Liver (tissue), 8 donors: ENCODE measurements at regions not wholly inside any gene's neighbourhood (a gene's known extent, or its start where the extent isn't known, plus 50 kb on each side); places are given as distances from the start of the nearest gene placed in this dataset.

Experiments used
- DNase-seq: peaks from one replicate; pipeline ENCODE4 v3.0.0-alpha.2; 2017; ENCODE audit warnings: low spot score
- H3K27ac ChIP-seq, 2 donors: one replicate each; pipeline ENCODE4 v1.7.0; 2013; ENCODE audit warnings: inconsistent platforms in 2 of 2, low read length in 2 of 2, control low read depth in 1 of 2, low read depth in 1 of 2, mild to moderate bottlenecking in 1 of 2
- H3K27me3 ChIP-seq, 4 donors: one replicate each; pipeline versions ENCODE4 v1.6.1 to v1.7.0; 2013; ENCODE audit warnings: low read length in 3 of 4, inconsistent platforms in 1 of 4, mild to moderate bottlenecking in 1 of 4, moderate library complexity in 1 of 4; ENCODE audit not compliant: control insufficient read depth in 4 of 4, insufficient read depth in 4 of 4
- H3K36me3 ChIP-seq, 4 donors: one replicate each; pipeline versions ENCODE4 v1.6.1 to v1.7.0; 2013; ENCODE audit warnings: low read length in 3 of 4, mild to moderate bottlenecking in 3 of 4, low read depth in 1 of 4, moderate library complexity in 1 of 4; ENCODE audit not compliant: control insufficient read depth in 4 of 4, insufficient read depth in 3 of 4
- H3K4me1 ChIP-seq, 4 donors: one replicate each; pipeline versions ENCODE4 v1.6.1 to v1.7.0; 2013; ENCODE audit warnings: low read length in 3 of 4, mild to moderate bottlenecking in 3 of 4, moderate library complexity in 1 of 4; ENCODE audit not compliant: control insufficient read depth in 4 of 4, insufficient read depth in 4 of 4
- H3K4me3 ChIP-seq, 3 donors: one replicate each; pipeline versions ENCODE4 v1.6.1 to v1.7.0; 2013; ENCODE audit warnings: low read length in 3 of 3, control low read depth in 1 of 3, low read depth in 1 of 3, mild to moderate bottlenecking in 1 of 3
- H3K9ac ChIP-seq, 2 donors: one replicate each; pipeline ENCODE4 v1.7.0; 2013; ENCODE audit warnings: low read length in 2 of 2, mild to moderate bottlenecking in 2 of 2, moderate library complexity in 2 of 2, control low read depth in 1 of 2, low read depth in 1 of 2
- H3K9me3 ChIP-seq, 4 donors: one replicate each; pipeline versions ENCODE4 v1.6.1 to v1.7.0; 2013; ENCODE audit warnings: low read length in 3 of 4; ENCODE audit not compliant: control insufficient read depth in 4 of 4
- CTCF ChIP-seq: fragments of 150-350 bp; IDR thresholded peaks from 2 replicates; pipeline ENCODE4 v1.5.1; 2017; ENCODE audit warnings: improper control_type of control experiment, low read depth, low read length; ENCODE audit not compliant: missing input control
- EGR1 ChIP-seq, 2 donors: IDR thresholded peaks; 2 replicates each; pipeline ENCODE4 v1.6.1; 2016 to 2018; ENCODE audit warnings: antibody characterized with exemption in 2 of 2, low read depth in 2 of 2
- FOXA1 ChIP-seq: IDR thresholded peaks from 2 replicates; pipeline ENCODE4 v1.6.1; 2016; ENCODE audit warnings: antibody characterized with exemption
- FOXA2 ChIP-seq: IDR thresholded peaks from 2 replicates; pipeline ENCODE4 v1.6.1; 2016; ENCODE audit warnings: antibody characterized with exemption
- GABPA ChIP-seq, 2 donors: IDR thresholded peaks in 1 of 2; conservative IDR thresholded peaks in 1 of 2; 2 replicates each; pipeline ENCODE4 v1.6.1; 2016; ENCODE audit warnings: antibody characterized with exemption in 2 of 2, mild to moderate bottlenecking in 1 of 2, moderate library complexity in 1 of 2
- HNF4A ChIP-seq, 2 donors: conservative IDR thresholded peaks; 2 replicates each; pipeline ENCODE4 v1.6.1; 2016; ENCODE audit warnings: antibody characterized with exemption in 2 of 2, mild to moderate bottlenecking in 2 of 2
- HNF4G ChIP-seq: IDR thresholded peaks from 2 replicates; pipeline ENCODE4 v1.6.1; 2016; ENCODE audit warnings: antibody characterized with exemption
- NR2F2 ChIP-seq: IDR thresholded peaks from 2 replicates; pipeline ENCODE4 v1.6.1; 2016; ENCODE audit warnings: antibody characterized with exemption
- RAD21 ChIP-seq, 2 donors: IDR thresholded peaks; 2 replicates each; pipeline ENCODE4 v1.6.1; 2016; ENCODE audit warnings: antibody characterized with exemption in 2 of 2, mild to moderate bottlenecking in 2 of 2
- REST ChIP-seq: IDR thresholded peaks from 2 replicates; pipeline ENCODE4 v1.6.1; 2016; ENCODE audit warnings: antibody characterized with exemption, mild to moderate bottlenecking
- RXRA ChIP-seq, 2 donors: IDR thresholded peaks; 2 replicates each; pipeline ENCODE4 v1.6.1; 2017 to 2018; ENCODE audit warnings: antibody characterized with exemption in 2 of 2, mild to moderate bottlenecking in 1 of 2
- SP1 ChIP-seq: IDR thresholded peaks from 2 replicates; pipeline ENCODE4 v1.6.1; 2018; ENCODE audit warnings: antibody characterized with exemption, mild to moderate bottlenecking
- TAF1 ChIP-seq: conservative IDR thresholded peaks from 2 replicates; pipeline ENCODE4 v1.6.1; 2016; ENCODE audit warnings: antibody characterized with exemption, mild to moderate bottlenecking
- YY1 ChIP-seq: IDR thresholded peaks from 2 replicates; pipeline ENCODE4 v1.6.1; 2016; ENCODE audit warnings: antibody characterized with exemption, mild to moderate bottlenecking
- ZBTB33 ChIP-seq: IDR thresholded peaks from 2 replicates; pipeline ENCODE4 v1.6.1; 2016; ENCODE audit warnings: antibody characterized with exemption
- WGBS: extraction: QIAGEN DNeasy Blood & Tissue Kit; methylation state at CpG from one replicate; pipeline ENCODE4 v1.1.7; 2013; 5-methylcytosine and 5-hydroxymethylcytosine counted together
- TF ChIP-seq, protein P1 (sequence below): IDR thresholded peaks from 2 replicates; pipeline ENCODE4 v1.6.1; 2016; ENCODE audit warnings: antibody characterized with exemption
- donor health status: healthy.
- donor health status: healthy.
- donor health status: healthy.
- donor health status: healthy.
- donor health status: healthy.

GRCh38 chr2:196515608-196516007, 123.9 kb upstream of the CCDC150 start (continued):
- TF ChIP-seq CTCF (no peak), ZBTB33 (no peak)

DNA sequence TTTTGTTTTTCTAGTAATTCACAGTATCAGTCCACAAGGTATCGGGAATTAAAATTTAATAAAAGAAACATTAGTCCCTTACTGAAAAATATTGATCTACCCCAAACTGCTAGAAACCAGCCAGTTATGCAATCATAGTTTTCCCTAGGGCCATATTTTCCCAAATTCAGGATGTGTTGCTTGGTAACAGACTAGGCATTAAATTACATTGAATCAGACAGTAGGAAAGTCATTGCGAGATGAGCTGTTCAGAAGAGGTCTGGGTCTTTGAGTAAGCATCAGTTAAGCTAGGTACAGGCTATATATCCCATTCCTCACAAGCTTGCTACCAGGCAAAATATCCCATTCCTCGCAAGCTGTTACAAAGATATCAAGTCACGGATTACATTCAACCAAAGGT, 123.0 kb upstream of the CCDC150 start:
- Histone ChIP-seq H3K27ac (no peak overlapping the region), H3K27me3 (no peaks in the 10 kb centered on the region), H3K9ac (no peak overlapping the region), H3K36me3 (no peaks in the 10 kb centered on the region), H3K4me3 (no peak overlapping the region), H3K9me3 (no peaks in the 10 kb centered on the region), H3K4me1 (no peaks in the 10 kb centered on the region)
- TF ChIP-seq REST: no peak
- no peak for TF ChIP-seq CTCF
- no peak for TF ChIP-seq RXRA (IDR thresholded peaks at IDR 0.05)
- no peak for TF ChIP-seq EGR1 (IDR thresholded peaks at IDR 0.05; ENCODE audit: low read depth in 2 of 2)
- no peak for TF ChIP-seq FOXA1
- no peak for DNase-seq
- 96% methylated on average over 4 of the region's 4 CpGs for WGBS

- WGBS: 85% methylated on average over 4 of the region's 4 CpGs
- no peak for DNase-seq
- H3K9me3 ChIP-seq: no peaks in the 10 kb centered on the region
- no peaks in the 10 kb centered on the region for H3K36me3 ChIP-seq
- H3K4me3 ChIP-seq: no peak overlapping the region
- no peaks in the 10 kb centered on the region for H3K4me1 ChIP-seq
- no peaks in the 10 kb centered on the region for H3K27me3 ChIP-seq
- no peak overlapping the region for H3K9ac ChIP-seq
- H3K27ac ChIP-seq: no peak overlapping the region
- TF ChIP-seq ZBTB33 (no peak), HNF4G (no peak), RAD21 (IDR thresholded peaks at IDR 0.05) (no peak), YY1 (no peak), SP1 (no peak), FOXA2 (no peak), CTCF (no peak), RXRA (IDR thresholded peaks at IDR 0.05) (no peak), TAF1 (no peak), HNF4A (conservative IDR thresholded peaks at IDR 0.05) (no peak), FOXA1 (no peak), EGR1 (IDR thresholded peaks at IDR 0.05; ENCODE audit: low read depth in 2 of 2) (no peak), NR2F2 (no peak), GABPA (IDR thresholded peaks at IDR 0.05 in 1 of 2, conservative IDR thresholded peaks at IDR 0.05 in 1 of 2) (no peak)
- TF ChIP-seq, protein P1, sequence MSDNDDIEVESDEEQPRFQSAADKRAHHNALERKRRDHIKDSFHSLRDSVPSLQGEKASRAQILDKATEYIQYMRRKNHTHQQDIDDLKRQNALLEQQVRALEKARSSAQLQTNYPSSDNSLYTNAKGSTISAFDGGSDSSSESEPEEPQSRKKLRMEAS: no peak
These were observed 118.9 kb upstream of the CCDC150 start for GRCh38 chr2:196520605-196521004.
